GM21381 (cell line): ENCODE measurements at regions not wholly inside any gene's neighbourhood (a gene's known extent, or its start where the extent isn't known, plus 50 kb on each side); places are given as distances from the start of the nearest gene placed in this dataset.
"Not testable (repeated sequence)": the region's sequence is repeated elsewhere in the genome, so short reads cannot be mapped to it uniquely, and the experiment has no call there.

Experiments
- ATAC-seq: cut with Tn5 transposase; IDR thresholded peaks from one replicate; pipeline ENCODE4 v1.9.1; 2021; ENCODE audit warnings: mild to moderate bottlenecking, moderate library complexity; ENCODE audit not compliant: unreplicated experiment

DNA sequence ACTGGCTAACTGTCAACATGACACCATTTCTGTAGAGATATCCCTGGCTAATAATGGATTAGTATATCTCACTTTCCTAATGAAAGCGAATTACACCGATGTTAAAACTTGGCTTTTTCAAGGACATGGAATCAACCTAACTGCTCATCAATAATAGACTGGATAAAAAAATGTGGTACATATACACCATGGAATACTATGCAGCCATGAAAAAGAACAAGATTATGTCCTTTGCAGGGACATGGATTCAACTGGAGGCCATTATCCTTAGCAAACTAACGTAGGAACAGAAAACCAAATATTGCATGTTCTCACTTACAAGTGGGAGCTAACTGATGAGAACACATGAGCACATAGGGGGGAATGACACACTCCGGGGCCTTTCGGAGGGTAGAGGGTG is 62.6 kb downstream of the ZIC1 start:
- no peak for ATAC-seq

DNA sequence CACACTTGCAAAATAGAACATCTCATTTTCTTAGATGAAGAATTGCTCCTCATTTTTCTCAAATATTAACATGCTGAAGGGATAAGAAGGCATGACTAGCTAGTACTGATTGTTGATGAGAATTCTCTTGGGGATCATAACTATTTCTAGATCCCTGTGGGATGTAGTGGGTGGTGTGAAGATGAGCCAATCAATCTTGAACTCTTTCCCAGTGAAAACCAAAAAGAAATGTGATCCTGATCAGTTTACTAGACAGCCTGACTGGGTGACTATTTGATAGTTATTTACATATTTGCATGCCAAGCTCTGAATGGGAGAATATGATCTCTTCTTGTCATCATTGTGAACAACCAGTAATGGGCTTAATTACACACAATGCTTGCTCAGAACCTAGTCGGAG is 63.7 kb downstream of the ZIC1 start:
- no peak for ATAC-seq

DNA sequence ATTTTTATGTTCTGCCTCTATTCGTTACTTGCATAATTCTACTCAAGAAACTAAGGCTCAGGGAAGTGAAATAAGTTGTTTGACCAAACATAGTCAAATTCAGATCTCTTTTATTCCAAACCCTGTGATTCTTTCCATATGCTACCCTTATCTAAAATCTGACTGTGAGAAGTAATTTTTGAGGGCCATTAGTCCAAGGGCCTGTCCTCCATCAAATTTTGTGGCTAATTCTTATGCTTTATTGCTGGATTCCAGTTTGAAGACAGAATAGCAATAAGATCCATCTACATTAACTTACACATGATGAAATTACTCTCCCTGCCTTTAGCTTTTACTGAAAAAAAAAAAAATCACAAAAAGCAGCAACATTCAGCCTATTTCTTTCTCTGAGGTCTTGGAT is 74.0 kb downstream of the ZIC1 start:
- no peak for ATAC-seq

DNA sequence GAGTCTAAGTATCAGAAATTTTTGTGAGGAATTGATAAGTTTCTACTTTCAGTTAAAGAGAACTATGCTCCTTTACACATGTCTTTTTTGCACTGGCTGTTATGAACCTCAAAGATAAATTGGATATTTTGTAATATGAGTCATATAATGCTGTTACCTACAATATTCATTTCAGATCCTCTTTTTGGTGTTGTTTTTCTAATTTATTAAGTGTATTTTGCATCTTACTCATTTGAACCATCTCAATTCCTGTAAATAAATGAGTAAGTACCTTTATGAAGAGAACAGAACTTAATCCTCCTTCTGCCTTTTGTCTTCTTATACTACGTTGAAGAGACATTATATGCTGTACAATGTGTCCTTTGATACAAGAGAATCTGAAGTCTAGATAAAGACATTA is 74.4 kb downstream of the ZIC1 start:
- no peak for ATAC-seq

DNA sequence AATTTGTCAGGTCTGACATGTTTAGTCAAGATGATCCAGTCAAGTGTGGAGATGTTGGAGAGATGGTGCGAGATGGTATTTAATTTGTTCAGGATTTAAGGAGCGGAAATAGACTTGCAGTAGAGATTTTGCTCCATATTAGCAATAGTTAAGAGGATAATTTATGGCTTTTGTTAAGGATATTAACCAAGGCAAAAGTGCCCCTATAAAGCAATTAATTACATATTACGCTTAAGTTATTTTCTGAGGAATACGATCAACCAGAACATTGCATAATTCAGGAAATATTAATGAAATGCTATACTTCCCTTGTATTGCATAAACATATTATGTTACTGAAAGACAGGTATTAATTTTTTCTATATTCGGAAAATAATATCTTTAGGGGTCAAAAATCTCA is 83.9 kb downstream of the ZIC1 start:
- no peak for ATAC-seq

- ATAC-seq: no peak
These were observed 84.5 kb downstream of the ZIC1 start for GRCh38 chr3:147493666-147494065.

DNA sequence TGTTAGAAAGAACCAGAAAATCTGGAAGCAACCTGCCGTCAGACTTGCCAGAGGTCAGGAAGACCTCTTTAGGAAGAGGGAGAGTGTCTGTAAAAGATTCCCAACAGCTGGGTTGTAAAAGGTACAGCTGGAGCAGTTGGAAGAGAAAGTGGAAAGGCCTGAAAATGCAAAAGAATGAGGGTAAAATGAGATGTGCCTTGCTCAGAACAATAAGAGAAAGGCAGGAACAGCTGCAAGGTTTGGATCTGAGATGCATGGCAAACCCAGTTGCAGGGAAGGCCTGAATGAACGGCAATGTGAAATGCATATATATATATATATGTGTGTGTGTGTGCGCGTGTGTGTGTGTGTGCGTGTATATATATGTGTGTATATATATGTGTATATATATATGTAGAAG is 88.1 kb downstream of the ZIC1 start:
- ATAC-seq: no peak

- ATAC-seq: no peak
These were observed 98.6 kb downstream of the ZIC1 start for GRCh38 chr3:147507638-147508286.

- no peak for ATAC-seq
These were observed 100.3 kb downstream of the ZIC1 start for GRCh38 chr3:147509448-147509847.

- no peak for ATAC-seq
These were observed 104.6 kb downstream of the ZIC1 start for GRCh38 chr3:147513785-147514184.

DNA sequence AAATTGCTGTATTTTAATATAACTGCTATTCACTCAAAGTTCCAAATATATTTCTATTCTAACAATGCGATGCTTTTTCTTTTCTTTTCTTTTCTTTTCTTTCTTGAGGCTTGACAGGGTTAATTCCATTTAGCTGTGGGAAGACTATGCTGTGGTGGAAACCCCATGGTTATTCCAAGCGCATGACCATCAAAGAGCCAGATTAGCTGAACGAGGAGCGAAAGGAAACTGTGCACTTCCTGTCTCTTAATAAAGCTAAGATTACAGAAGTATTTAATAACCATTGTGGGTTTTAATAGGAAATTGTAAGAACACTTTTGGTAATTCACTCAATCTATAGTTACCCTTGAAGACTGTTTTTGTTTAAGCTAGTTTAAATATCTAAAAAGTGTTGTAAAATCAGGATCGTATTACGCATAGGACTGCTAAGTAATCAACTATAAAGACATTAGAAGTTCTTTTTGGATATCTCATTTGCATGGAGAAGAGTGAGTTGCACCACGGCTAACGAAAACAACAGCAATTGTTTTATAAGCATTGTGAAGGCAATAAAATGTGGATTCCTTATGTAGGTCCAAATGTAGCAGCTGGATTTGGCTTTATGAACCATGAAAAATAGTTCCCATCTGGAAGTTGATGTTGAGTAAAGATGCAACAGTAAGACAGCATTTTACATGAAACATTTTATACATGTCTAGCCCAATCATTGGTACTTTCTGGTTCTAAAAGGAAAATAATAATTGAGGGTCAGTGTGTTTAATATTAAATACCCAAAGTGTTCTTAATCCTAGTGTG is 105.4 kb downstream of the ZIC1 start:
- ATAC-seq: no peak

DNA sequence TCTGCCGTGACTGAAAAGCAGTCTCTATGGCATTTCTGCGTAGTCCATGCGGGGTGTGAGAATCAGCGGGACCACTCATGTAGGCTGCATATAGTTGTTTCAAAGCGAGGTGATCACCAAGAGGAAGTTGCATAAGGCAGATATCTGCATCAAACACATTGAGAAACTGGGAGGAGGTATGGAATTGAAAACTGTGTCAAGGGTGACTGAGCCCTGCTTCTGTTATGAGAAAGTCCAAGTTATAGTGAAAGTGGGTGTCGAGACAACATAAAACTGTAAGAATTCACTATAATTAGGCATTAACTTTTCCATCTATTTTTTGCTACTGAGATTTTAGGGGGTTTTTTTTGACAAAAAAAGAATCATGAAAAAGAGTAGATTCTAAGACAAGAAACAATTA is 109.3 kb downstream of the ZIC1 start:
- no peak for ATAC-seq

GRCh38 chr3:147521646-147522045 is 112.5 kb downstream of the ZIC1 start:
- ATAC-seq: no peak

DNA sequence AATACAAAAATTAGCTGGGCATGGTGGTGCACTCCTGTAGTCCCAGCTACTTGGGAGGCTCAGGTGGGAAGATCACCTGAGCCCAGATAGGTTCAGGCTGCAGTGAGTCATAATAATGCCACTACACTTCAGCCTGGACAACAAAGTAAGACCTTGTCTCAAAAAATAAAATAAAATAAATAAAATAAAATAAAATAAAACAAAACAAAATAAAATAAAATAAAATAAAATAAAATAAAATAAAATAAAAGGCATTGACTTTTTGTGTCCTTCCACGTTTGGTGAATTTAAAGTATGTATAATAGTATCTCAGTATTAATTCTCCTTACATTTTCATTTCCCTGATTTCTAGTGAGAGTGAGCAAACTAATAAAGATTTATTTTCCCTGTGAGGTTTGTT is 113.6 kb downstream of the ZIC1 start:
- ATAC-seq: not testable (repeated sequence)

GRCh38 chr3:147529551-147529950 is 120.4 kb downstream of the ZIC1 start:
- ATAC-seq: no peak

DNA sequence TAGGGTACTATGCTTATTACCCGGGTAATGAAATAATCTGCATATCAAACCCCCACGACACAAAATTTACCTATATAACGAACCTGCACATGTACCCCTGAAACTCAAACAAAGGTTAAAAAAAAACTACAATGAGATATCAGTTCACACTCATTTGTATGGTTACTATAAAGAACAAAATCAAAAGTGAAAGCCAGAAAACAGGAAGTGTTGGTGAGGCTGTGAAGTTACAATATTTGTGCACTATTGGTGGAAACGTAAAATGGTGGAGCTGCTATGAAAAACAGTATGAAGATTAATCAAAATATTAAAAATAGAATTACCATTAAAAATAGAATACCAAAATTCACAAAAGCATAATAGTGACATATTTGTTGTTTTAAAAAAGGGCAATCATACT is 128.9 kb downstream of the ZIC1 start:
- no peak for ATAC-seq

GRCh38 chr3:147540921-147541320 is 131.8 kb downstream of the ZIC1 start:
- ATAC-seq: no peak

GRCh38 chr3:147544290-147544689 is 135.1 kb downstream of the ZIC1 start:
- ATAC-seq: no peak

- no peak for ATAC-seq
These were observed 142.3 kb downstream of the ZIC1 start for GRCh38 chr3:147551491-147551890.

DNA sequence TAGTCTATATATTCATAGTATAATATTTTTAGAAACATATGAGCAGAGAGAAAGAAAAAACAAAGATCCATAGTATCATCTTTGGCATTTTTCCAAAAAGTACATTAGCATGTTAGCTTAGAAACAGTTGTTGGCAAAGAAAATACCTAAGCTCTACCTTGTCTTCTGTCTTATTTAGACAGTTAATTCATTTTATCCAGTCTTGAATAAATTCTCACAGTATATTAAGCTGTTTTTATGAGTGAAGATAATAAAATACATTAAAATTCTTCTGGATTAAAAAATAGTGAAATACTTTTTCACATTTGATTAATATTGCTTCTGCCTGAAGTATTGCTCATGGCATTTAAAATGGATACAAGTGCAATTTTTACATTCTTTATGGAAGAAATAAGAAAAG is 145.2 kb downstream of the ZIC1 start:
- ATAC-seq: no peak

- ATAC-seq: no peak
These were observed 163.8 kb downstream of the ZIC1 start for GRCh38 chr3:147572970-147573340.

GRCh38 chr3:147574621-147575020 is 165.5 kb downstream of the ZIC1 start:
- ATAC-seq: no peak

- no peak for ATAC-seq
These were observed 166.2 kb downstream of the ZIC1 start for GRCh38 chr3:147575391-147575790.
